Activated effector memory CD4-positive, alpha-beta T cell treated with anti-CD3 and anti-CD28 coated beads, Interleukin-2, amount 50 U/mL, for 16 hours (primary cell): ENCODE measurements at regions not wholly inside any gene's neighbourhood (a gene's known extent, or its start where the extent isn't known, plus 50 kb on each side); places are given as distances from the start of the nearest gene placed in this dataset.
"Not testable (repeated sequence)": the region's sequence is repeated elsewhere in the genome, so short reads cannot be mapped to it uniquely, and the experiment has no call there.

ENCODE experiments used
- DNase-seq: peaks from one replicate; pipeline ENCODE4 v3.0.0-alpha.2; 2020

DNA sequence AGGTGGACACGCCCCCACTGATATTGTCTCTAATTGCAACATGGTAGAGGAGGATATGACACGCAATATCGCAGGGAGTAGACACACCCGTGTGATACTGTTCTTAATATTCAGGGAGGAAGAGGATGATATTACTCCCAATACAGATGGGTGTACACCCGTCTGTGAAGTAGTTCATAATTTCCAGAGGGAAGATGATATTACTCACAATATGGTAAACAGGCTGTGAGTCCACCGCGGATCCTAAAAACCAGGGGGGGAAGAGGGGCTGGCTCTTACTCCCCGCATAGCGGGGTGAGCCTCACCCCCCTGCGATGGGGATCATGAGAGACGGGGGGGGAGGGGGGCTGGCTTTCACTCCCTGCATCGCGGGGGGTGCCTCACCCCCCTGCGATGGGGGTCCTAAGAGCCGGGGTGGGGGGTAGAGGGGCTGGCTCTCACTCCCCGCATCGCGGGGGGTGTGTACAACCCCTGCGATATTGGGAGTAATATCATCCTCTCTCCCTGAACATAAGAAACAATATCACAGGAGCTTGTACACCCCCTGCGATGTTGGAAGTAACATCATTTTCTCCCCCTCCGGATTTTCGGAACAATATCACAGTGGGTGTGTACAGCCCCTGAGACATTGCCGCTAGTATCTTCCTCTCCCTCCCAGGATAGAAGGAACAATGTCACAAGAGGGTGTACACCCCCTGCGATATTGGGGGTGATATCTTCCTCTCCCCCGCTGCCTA is 52.2 kb upstream of the FRG2C start:
- DNase-seq: not testable (repeated sequence)
